Heart left ventricle (tissue), 16 donors: ENCODE measurements at regions not wholly inside any gene's neighbourhood (a gene's known extent, or its start where the extent isn't known, plus 50 kb on each side); places are given as distances from the start of the nearest gene placed in this dataset.

ENCODE experiments used
- ATAC-seq, 4 donors: fragments of 200-7000 bp; cut with Tn5 transposase; one replicate each; pipeline ENCODE4 v1.9.1; 2020 to 2022; ENCODE audit warnings: moderate library complexity in 4 of 4, mild to moderate bottlenecking in 3 of 4, moderate number of reproducible peaks in 1 of 4
- DNase-seq, 5 donors: peaks; one replicate each; pipeline ENCODE4 v3.0.0-alpha.2; 2020
- H3K27ac ChIP-seq, 12 donors: fragments of 200-600 bp; sonication (generic) in 4 of 12; one replicate each; pipeline versions ENCODE4 v1.5.0 to v1.8.0; 2016 to 2022; ENCODE audit warnings: mild to moderate bottlenecking in 2 of 12
- H3K27me3 ChIP-seq, 9 donors: fragments of 200-600 bp; sonication (generic) in 2 of 9; one replicate each; pipeline versions ENCODE4 v1.5.1 to v1.8.0; 2016 to 2022; ENCODE audit warnings: mild to moderate bottlenecking in 3 of 9
- H3K36me3 ChIP-seq, 9 donors: fragments of 200-600 bp; sonication (generic) in 2 of 9; one replicate each; pipeline versions ENCODE4 v1.5.0 to v1.8.0; 2018 to 2022; ENCODE audit warnings: mild to moderate bottlenecking in 2 of 9
- H3K4me1 ChIP-seq, 12 donors: fragments of 200-600 bp; sonication (generic) in 4 of 12; one replicate each; pipeline versions ENCODE4 v1.5.0 to v1.8.0; 2016 to 2022; ENCODE audit warnings: mild to moderate bottlenecking in 3 of 12
- H3K4me3 ChIP-seq, 12 donors: fragments of 200-600 bp; sonication (generic) in 4 of 12; one replicate each; pipeline versions ENCODE4 v1.5.0 to v1.8.0; 2017 to 2022; ENCODE audit warnings: mild to moderate bottlenecking in 9 of 12, moderate library complexity in 4 of 12
- H3K9me3 ChIP-seq, 12 donors: fragments of 200-600 bp; sonication (generic) in 4 of 12; one replicate each; pipeline versions ENCODE4 v1.5.0 to v1.8.0; 2016 to 2022; ENCODE audit warnings: mild to moderate bottlenecking in 1 of 12
- CTCF ChIP-seq, 12 donors: fragments of 200-600 bp; sonication (generic) in 4 of 12; IDR thresholded peaks; one replicate each; pipeline versions ENCODE4 v1.5.0 to v1.8.0; 2018 to 2022; ENCODE audit warnings: antibody characterized with exemption in 12 of 12, mild to moderate bottlenecking in 5 of 12
- POLR2A ChIP-seq, 2 donors: fragments of 450-650 bp; IDR thresholded peaks; one replicate each; pipeline ENCODE4 v1.6.1; 2017; ENCODE audit warnings: antibody characterized with exemption in 2 of 2, mild to moderate bottlenecking in 2 of 2, moderate library complexity in 2 of 2
- WGBS, 4 donors: extraction: QIAGEN DNeasy Blood & Tissue Kit in 2 of 4; methylation state at CpG; one replicate each; pipeline versions ENCODE4 v1.1.5 to v1.1.7; 2013 to 2018; 5-methylcytosine and 5-hydroxymethylcytosine counted together
- intact Hi-C, 10 donors: fragments of 100-400 bp; cut with DNase I; formaldehyde crosslinking; loops; one replicate each; pipeline versions ENCODE4 v1.11.1 to v1.14.2; 2022
- donor health status: ischemic (EF 13 %, LVEDD 7.1; RV severe dilation, severe dysfunction).
- donor health status: healthy with polysubstance abuse.
- donor health status: DM: no; HTN: yes; CAD: no.
- donor health status: DM: no; HTN: no; CAD: no.
- donor health status: ischemic (EF 25% LVEDD 6.9; RV normal size, moderate dysfunction).
- donor health status: ischemic (EF 25% LVEDD 5.7; RV mildly dilated, moderate dysfunction).
- donor health status: healthy.
- donor health status: DM: yes; HTN: yes; CAD: no.
- donor health status: ischemic (EF 35%, LVEDD 5.7; RV mildly dilated, moderate dysfunction).
- donor health status: nonischemic (EF 11% LVEDD 7.7; RV severe dilation, severe dysfunction).
- donor health status: DM: yes; HTN: yes; CAD: no.
- donor health status: PGD.
- donor health status: ischemic (EF 29% LVEDD 5.4; RV normal size, mild dysfunction).
- donor health status: nonischemic (EF 23%, LVEDD 6.1; RV moderate dilation, normal function).

GRCh38 chr18:10321576-10321975 is 132.9 kb upstream of the APCDD1 start:
- 89 to 95% (median 95%) methylated on average over 2 of the region's 2 CpGs; no CpG with 5 or more reads in 1 of the 4 donors for WGBS, 4 donors
- H3K27ac ChIP-seq: no peak overlapping the region
- ATAC-seq: peak in 1 of 4 donors; percentile 27
- H3K27me3 ChIP-seq: no peaks in the 10 kb centered on the region
- no peak overlapping the region for H3K4me3 ChIP-seq
- DNase-seq: no peak
- no peaks in the 10 kb centered on the region for H3K9me3 ChIP-seq
- no peaks in the 10 kb centered on the region for H3K36me3 ChIP-seq
- TF ChIP-seq POLR2A (IDR thresholded peaks at IDR 0.05): no peak
- TF ChIP-seq CTCF (IDR thresholded peaks at IDR 0.05): no peak
- H3K4me1 ChIP-seq: peaks cover 0 to 12% (median 0%) of the 10 kb centered on the region in 12 donors
- intact Hi-C loops: loop anchor here in 1 of 10 donors (10.0 kb wide), 1 partner anchor 287 kb away; no protein-coding TSS in a partner anchor

- no peaks in the 10 kb centered on the region for H3K9me3 ChIP-seq
- 88 to 93% (median 91%) methylated on average over 7 of the region's 7 CpGs for whole genome bisulfite sequencing, 4 donors
- intact Hi-C loops: loop anchor here in 1 of 10 donors (10.0 kb wide), 1 partner anchor 287 kb away; no protein-coding TSS in a partner anchor
- no peak overlapping the region for H3K27ac ChIP-seq
- DNase-seq (no peak), ATAC-seq (no peak)
- H3K36me3 ChIP-seq: no peaks in the 10 kb centered on the region
- no peak overlapping the region for H3K4me3 ChIP-seq
- TF ChIP-seq POLR2A (IDR thresholded peaks at IDR 0.05): no peak
- no peak for TF ChIP-seq CTCF (IDR thresholded peaks at IDR 0.05)
- peaks cover 0 to 12% (median 0%) of the 10 kb centered on the region in 12 donors for H3K4me1 ChIP-seq
- H3K27me3 ChIP-seq: no peaks in the 10 kb centered on the region
These were observed 132.4 kb upstream of the APCDD1 start for GRCh38 chr18:10322004-10322403.

GRCh38 chr18:10322435-10322834 is 132.0 kb upstream of the APCDD1 start:
- DNase-seq (no peak), ATAC-seq (no peak)
- Histone ChIP-seq H3K36me3 (no peaks in the 10 kb centered on the region), H3K4me1 (peaks cover 0 to 12% (median 0%) of the 10 kb centered on the region in 12 donors), H3K4me3 (no peak overlapping the region), H3K27me3 (no peaks in the 10 kb centered on the region), H3K27ac (no peak overlapping the region), H3K9me3 (no peaks in the 10 kb centered on the region)
- 87 to 92% (median 90%) methylated on average over 2 of the region's 2 CpGs for WGBS, 4 donors
- intact Hi-C loops: loop anchor here in 1 of 10 donors (10.0 kb wide), 1 partner anchor 288 kb away; no protein-coding TSS in a partner anchor
- TF ChIP-seq POLR2A (IDR thresholded peaks at IDR 0.05): no peak
- no peak for TF ChIP-seq CTCF (IDR thresholded peaks at IDR 0.05)

- 84 to 92% (median 88%) methylated on average over 3 of the region's 3 CpGs for WGBS, 4 donors
- Histone ChIP-seq H3K36me3 (no peaks in the 10 kb centered on the region), H3K27me3 (no peaks in the 10 kb centered on the region), H3K9me3 (no peaks in the 10 kb centered on the region), H3K27ac (no peak overlapping the region), H3K4me1 (no peaks in the 10 kb centered on the region), H3K4me3 (no peak overlapping the region)
- DNase-seq (no peak), ATAC-seq (no peak)
- intact Hi-C loops: loop anchor here in 1 of 10 donors (10.0 kb wide), 1 partner anchor 294 kb away; no protein-coding TSS in a partner anchor
- no peak for TF ChIP-seq CTCF (IDR thresholded peaks at IDR 0.05)
These were observed 125.3 kb upstream of the APCDD1 start for GRCh38 chr18:10329101-10329500.
